NCI-H69 (cell line): ENCODE measurements at regions not wholly inside any gene's neighbourhood (a gene's known extent, or its start where the extent isn't known, plus 50 kb on each side); places are given as distances from the start of the nearest gene placed in this dataset.

ENCODE experiments used
- DNase-seq: peaks from one replicate; lab custom pipeline; 2025; lab: John Stamatoyannopoulos, UW

- peak; percentile 92 for DNase-seq
Measured at GRCh38 chr20:37598100-37598543, 70.4 kb upstream of the BLCAP start.

- peak; percentile 29 for DNase-seq
Measured at GRCh38 chr20:37596890-37597536, 69.3 kb upstream of the BLCAP start.

- DNase-seq = no peak
Measured at GRCh38 chr20:37596168-37596567, 68.5 kb upstream of the BLCAP start.

- no peak for DNase-seq
Measured at GRCh38 chr20:37593710-37594109, 66.0 kb upstream of the BLCAP start.

GRCh38 chr20:37590938-37591490 is 63.3 kb upstream of the BLCAP start:
- no peak for DNase-seq

- DNase-seq = no peak
Measured at GRCh38 chr20:37586078-37586477, 58.4 kb upstream of the BLCAP start.

GRCh38 chr20:37584238-37584807 is 56.6 kb upstream of the BLCAP start:
- no peak for DNase-seq

- DNase-seq = no peak
Measured at GRCh38 chr20:37581246-37581645, 53.6 kb upstream of the BLCAP start.

- no peak for DNase-seq
Measured at GRCh38 chr20:37580069-37580468, 52.4 kb upstream of the BLCAP start.

GRCh38 chr20:37579106-37579505 is 51.4 kb upstream of the BLCAP start:
- DNase-seq = peak; percentile 77

GRCh38 chr20:37577981-37578380 is 50.3 kb upstream of the BLCAP start:
- DNase-seq = no peak
